SK-N-SH (cell line): ENCODE measurements at regions not wholly inside any gene's neighbourhood (a gene's known extent, or its start where the extent isn't known, plus 50 kb on each side); places are given as distances from the start of the nearest gene placed in this dataset.

Source experiments
- CTCF ChIA-PET: fragments of 300-600, 350-600 bp; formaldehyde crosslinking; extraction: SDS; loops from one replicate; lab custom pipeline; 2021; lab: Yijun Ruan, JAX
- POLR2A ChIA-PET: fragments of 350-600 bp; sonication (Branson Sonifier 250); formaldehyde crosslinking; extraction: SDS; loops from one replicate; lab custom pipeline; 2020; ENCODE audit warnings: antibody characterized with exemption, inconsistent platforms; lab: Yijun Ruan, JAX
- DNase-seq: peaks from one replicate; pipeline ENCODE4 v3.0.0; 2012
- H2AFZ ChIP-seq: fragments of 200-600 bp; sonication (generic); 2 replicates; pipeline ENCODE4 v1.8.1; 2016; ENCODE audit warnings: antibody characterized with exemption, mild to moderate bottlenecking, low read depth
- H3F3A ChIP-seq: fragments of 200-600 bp; sonication (generic); replicated peaks from 2 replicates; pipeline ENCODE3; 2016; ENCODE audit warnings: antibody characterized with exemption, mild to moderate bottlenecking; ENCODE audit not compliant: insufficient read depth
- H3K27ac ChIP-seq, 2 experiments: fragments of 200-500 bp in 1 of 2; fragments of 200-600 bp in 1 of 2; sonication (Bioruptor generic) in 1 of 2; sonication (generic), shearing (Covaris generic) in 1 of 2; 2 replicates each; pipeline versions ENCODE4 v1.5.1 to v1.6.1; 2014 to 2016; ENCODE audit warnings: low read depth in 2 of 2, inconsistent platforms in 1 of 2, low read length in 1 of 2, mild to moderate bottlenecking in 1 of 2, mixed read lengths in 1 of 2
- H3K27me3 ChIP-seq: fragments of 200-600 bp; sonication (generic), shearing (Covaris generic); 2 replicates; pipeline ENCODE4 v1.6.1; 2016; ENCODE audit warnings: mixed run types; ENCODE audit not compliant: insufficient read depth
- H3K36me3 ChIP-seq, 2 experiments: fragments of 200-500 bp in 1 of 2; fragments of 200-600 bp in 1 of 2; sonication (Bioruptor generic) in 1 of 2; sonication (generic) in 1 of 2; replicated peaks in 1 of 2; 2 replicates each; pipeline versions ENCODE3 to v1.5.1; 2014 to 2016; ENCODE audit warnings: low read length in 1 of 2, mild to moderate bottlenecking in 1 of 2; ENCODE audit not compliant: insufficient read depth in 2 of 2, control insufficient read depth in 1 of 2
- H3K4me1 ChIP-seq, 2 experiments: fragments of 200-500 bp in 1 of 2; fragments of 200-600 bp in 1 of 2; sonication (Bioruptor generic) in 1 of 2; sonication (generic), shearing (Covaris generic) in 1 of 2; 2 replicates each; pipeline versions ENCODE4 v1.5.1 to v1.6.1; 2014 to 2016; ENCODE audit warnings: low read depth in 1 of 2, low read length in 1 of 2, mixed run types in 1 of 2; ENCODE audit not compliant: insufficient read depth in 2 of 2, control insufficient read depth in 1 of 2
- H3K4me2 ChIP-seq: fragments of 200-600 bp; sonication (generic), shearing (Covaris generic); 2 replicates; pipeline ENCODE4 v1.6.1; 2017; ENCODE audit warnings: mixed run types
- H3K4me3 ChIP-seq, 2 experiments: fragments of 200-500 bp in 1 of 2; fragments of 200-600 bp in 1 of 2; sonication (Bioruptor generic) in 1 of 2; sonication (generic), shearing (Covaris generic) in 1 of 2; 2 replicates each; pipeline versions ENCODE4 v1.5.1 to v1.8.1; 2014 to 2016; ENCODE audit warnings: low read depth in 2 of 2, inconsistent platforms in 1 of 2, low read length in 1 of 2, mild to moderate bottlenecking in 1 of 2, mixed read lengths in 1 of 2, moderate library complexity in 1 of 2
- H3K79me2 ChIP-seq: fragments of 200-600 bp; sonication (generic); 2 replicates; pipeline ENCODE4 v1.8.1; 2017; ENCODE audit warnings: mild to moderate bottlenecking; ENCODE audit not compliant: insufficient read depth
- H3K9ac ChIP-seq: fragments of 200-600 bp; sonication (generic); 2 replicates; pipeline ENCODE4 v1.6.1; 2017; ENCODE audit warnings: mixed run types
- H3K9me2 ChIP-seq: fragments of 200-600 bp; sonication (generic); 2 replicates; pipeline ENCODE4 v1.6.1; 2017; ENCODE audit warnings: mixed run types
- H3K9me3 ChIP-seq: fragments of 200-600 bp; sonication (generic); 2 replicates; pipeline ENCODE4 v1.6.1; 2017; ENCODE audit warnings: mixed run types, mild to moderate bottlenecking, moderate library complexity
- H4K20me1 ChIP-seq: fragments of 200-600 bp; sonication (generic); 2 replicates; pipeline ENCODE4 v1.6.1; 2017; ENCODE audit warnings: mild to moderate bottlenecking, mixed run types; ENCODE audit not compliant: insufficient read depth
- EZH2phosphoT487 ChIP-seq: fragments of 200-600 bp; sonication (generic); IDR thresholded peaks from 2 replicates; pipeline ENCODE4 v1.6.1; 2017; ENCODE audit warnings: low read depth, mixed run types, mild to moderate bottlenecking, antibody characterized with exemption, moderate library complexity, borderline replicate concordance
- NFIC ChIP-seq: IDR thresholded peaks from 2 replicates; pipeline ENCODE4 v1.4.0; 2012; ENCODE audit warnings: borderline replicate concordance
- RAD21 ChIP-seq: IDR thresholded peaks from 2 replicates; pipeline ENCODE4 v1.6.1; 2012; ENCODE audit warnings: mild to moderate bottlenecking, low read length
- TCF12 ChIP-seq: IDR thresholded peaks from 2 replicates; pipeline ENCODE4 v1.4.0; 2012
- TEAD4 ChIP-seq: IDR thresholded peaks from 2 replicates; pipeline ENCODE4 v1.4.0; 2012; ENCODE audit warnings: mild to moderate bottlenecking, borderline replicate concordance; ENCODE audit not compliant: insufficient read depth
- WGBS: methylation state at CpG from one replicate; pipeline ENCODE4 v1.1.6; 2017; ENCODE audit warnings: low lambda C conversion rate; 5-methylcytosine and 5-hydroxymethylcytosine counted together
- TF ChIP-seq, protein P1 (sequence below): IDR thresholded peaks from 2 replicates; pipeline ENCODE4 v1.4.0; 2012; ENCODE audit warnings: low read depth, borderline replicate concordance
- TF ChIP-seq, protein P2 (sequence below): fragments of 200-600 bp; sonication (generic); IDR thresholded peaks from 2 replicates; pipeline ENCODE4 v1.6.1; 2017; ENCODE audit warnings: antibody characterized with exemption, mild to moderate bottlenecking, moderate library complexity
- TF ChIP-seq, protein P3 (sequence below): IDR thresholded peaks from 2 replicates; pipeline ENCODE4 v1.4.0; 2012; ENCODE audit warnings: low read depth

DNA sequence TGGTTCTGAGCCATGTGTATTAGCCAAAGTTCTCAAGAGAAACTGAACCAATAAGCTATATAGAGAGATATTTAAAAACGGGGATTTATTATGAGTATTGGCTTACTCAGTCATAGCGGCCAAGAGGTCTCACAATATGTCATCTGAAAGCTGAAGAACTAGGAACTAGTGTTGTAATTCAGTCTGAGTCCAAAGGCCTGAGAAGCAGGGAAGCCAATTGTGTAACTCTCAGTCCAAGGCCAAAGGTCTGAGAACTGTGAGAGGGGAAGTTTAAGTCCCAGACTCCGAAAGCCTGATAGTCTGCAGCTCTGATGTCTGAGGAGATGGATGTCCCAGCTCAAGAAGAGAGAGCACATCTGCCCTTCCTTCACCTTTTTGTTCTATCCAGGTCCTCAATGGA lies 344.8 kb upstream of the USP15 start:
- POLR2A ChIA-PET = no interaction called here
- 0% methylated on average over 3 of the region's 3 CpGs for WGBS
- H3K9me3 ChIP-seq = no peaks in the 10 kb centered on the region

DNA sequence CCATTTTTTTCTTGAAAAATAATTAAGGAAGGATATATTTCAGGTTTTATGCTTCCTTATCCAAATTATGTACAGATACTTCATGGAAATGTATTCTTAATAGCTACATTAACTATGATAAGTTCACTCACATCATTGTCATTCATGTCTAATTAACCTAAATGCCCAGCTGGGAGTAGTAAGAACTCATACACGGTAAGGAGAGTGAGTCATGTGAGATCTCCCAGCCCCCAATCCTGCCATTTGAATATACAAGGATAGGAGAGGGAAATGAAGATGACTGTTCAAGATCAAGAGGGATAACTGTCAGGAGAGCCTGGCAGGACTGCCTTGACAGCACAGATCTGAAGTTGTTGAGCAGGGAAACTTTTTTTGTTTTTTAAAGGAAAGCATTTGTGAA lies 343.4 kb upstream of the USP15 start:
- Histone ChIP-seq H3K9me2 (no peaks in the 10 kb centered on the region), H3K27me3 (no peaks in the 10 kb centered on the region), H3K4me1 (no peaks in the 10 kb centered on the region), H3K36me3 (no peaks in the 10 kb centered on the region), H3F3A (no peaks in the 10 kb centered on the region), H3K27ac (no peak overlapping the region), H3K9ac (no peak overlapping the region), H3K79me2 (no peaks in the 10 kb centered on the region), H4K20me1 (no peaks in the 10 kb centered on the region), H3K4me2 (no peak overlapping the region), H3K4me3 (no peak overlapping the region), H2AFZ (no peak overlapping the region), H3K9me3 (no peaks in the 10 kb centered on the region)
- DNase-seq = no peak
- ChIA-PET CTCF (no interaction called here), POLR2A (no interaction called here)
- WGBS = 0% methylated on average over 1 of the region's 1 CpG
- TF ChIP-seq, protein P1, sequence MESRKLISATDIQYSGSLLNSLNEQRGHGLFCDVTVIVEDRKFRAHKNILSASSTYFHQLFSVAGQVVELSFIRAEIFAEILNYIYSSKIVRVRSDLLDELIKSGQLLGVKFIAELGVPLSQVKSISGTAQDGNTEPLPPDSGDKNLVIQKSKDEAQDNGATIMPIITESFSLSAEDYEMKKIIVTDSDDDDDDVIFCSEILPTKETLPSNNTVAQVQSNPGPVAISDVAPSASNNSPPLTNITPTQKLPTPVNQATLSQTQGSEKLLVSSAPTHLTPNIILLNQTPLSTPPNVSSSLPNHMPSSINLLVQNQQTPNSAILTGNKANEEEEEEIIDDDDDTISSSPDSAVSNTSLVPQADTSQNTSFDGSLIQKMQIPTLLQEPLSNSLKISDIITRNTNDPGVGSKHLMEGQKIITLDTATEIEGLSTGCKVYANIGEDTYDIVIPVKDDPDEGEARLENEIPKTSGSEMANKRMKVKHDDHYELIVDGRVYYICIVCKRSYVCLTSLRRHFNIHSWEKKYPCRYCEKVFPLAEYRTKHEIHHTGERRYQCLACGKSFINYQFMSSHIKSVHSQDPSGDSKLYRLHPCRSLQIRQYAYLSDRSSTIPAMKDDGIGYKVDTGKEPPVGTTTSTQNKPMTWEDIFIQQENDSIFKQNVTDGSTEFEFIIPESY = no peak
- TF ChIP-seq EZH2phosphoT487 = no peak
- TF ChIP-seq, protein P2, sequence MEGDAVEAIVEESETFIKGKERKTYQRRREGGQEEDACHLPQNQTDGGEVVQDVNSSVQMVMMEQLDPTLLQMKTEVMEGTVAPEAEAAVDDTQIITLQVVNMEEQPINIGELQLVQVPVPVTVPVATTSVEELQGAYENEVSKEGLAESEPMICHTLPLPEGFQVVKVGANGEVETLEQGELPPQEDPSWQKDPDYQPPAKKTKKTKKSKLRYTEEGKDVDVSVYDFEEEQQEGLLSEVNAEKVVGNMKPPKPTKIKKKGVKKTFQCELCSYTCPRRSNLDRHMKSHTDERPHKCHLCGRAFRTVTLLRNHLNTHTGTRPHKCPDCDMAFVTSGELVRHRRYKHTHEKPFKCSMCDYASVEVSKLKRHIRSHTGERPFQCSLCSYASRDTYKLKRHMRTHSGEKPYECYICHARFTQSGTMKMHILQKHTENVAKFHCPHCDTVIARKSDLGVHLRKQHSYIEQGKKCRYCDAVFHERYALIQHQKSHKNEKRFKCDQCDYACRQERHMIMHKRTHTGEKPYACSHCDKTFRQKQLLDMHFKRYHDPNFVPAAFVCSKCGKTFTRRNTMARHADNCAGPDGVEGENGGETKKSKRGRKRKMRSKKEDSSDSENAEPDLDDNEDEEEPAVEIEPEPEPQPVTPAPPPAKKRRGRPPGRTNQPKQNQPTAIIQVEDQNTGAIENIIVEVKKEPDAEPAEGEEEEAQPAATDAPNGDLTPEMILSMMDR = no peak
- TF ChIP-seq TCF12 = no peak
- TF ChIP-seq NFIC = no peak

More for the DNA sequence above, 344.8 kb upstream of the USP15 start:
- Histone ChIP-seq H3K4me3 (no peak overlapping the region), H3K4me1 (no peaks in the 10 kb centered on the region), H4K20me1 (no peaks in the 10 kb centered on the region), H3K27ac (no peak overlapping the region), H3F3A (no peaks in the 10 kb centered on the region), H3K9ac (no peak overlapping the region), H3K27me3 (no peaks in the 10 kb centered on the region)
- DNase-seq = no peak
- TF ChIP-seq EZH2phosphoT487 (no peak), RAD21 (no peak), TEAD4 (no peak)
- TF ChIP-seq, protein P3, sequence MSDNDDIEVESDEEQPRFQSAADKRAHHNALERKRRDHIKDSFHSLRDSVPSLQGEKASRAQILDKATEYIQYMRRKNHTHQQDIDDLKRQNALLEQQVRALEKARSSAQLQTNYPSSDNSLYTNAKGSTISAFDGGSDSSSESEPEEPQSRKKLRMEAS = no peak
- TF ChIP-seq, all 33 proteins: peak for 0
- CTCF ChIA-PET = no interaction called here
- Histone ChIP-seq H2AFZ (no peak overlapping the region), H3K4me2 (no peak overlapping the region), H3K9me2 (no peaks in the 10 kb centered on the region), H3K36me3 (no peaks in the 10 kb centered on the region), H3K79me2 (no peaks in the 10 kb centered on the region)
